ENCODE measurements at regions not wholly inside any gene's neighbourhood (a gene's known extent, or its start where the extent isn't known, plus 50 kb on each side); places are given as distances from the start of the nearest gene placed in this dataset.

DNA sequence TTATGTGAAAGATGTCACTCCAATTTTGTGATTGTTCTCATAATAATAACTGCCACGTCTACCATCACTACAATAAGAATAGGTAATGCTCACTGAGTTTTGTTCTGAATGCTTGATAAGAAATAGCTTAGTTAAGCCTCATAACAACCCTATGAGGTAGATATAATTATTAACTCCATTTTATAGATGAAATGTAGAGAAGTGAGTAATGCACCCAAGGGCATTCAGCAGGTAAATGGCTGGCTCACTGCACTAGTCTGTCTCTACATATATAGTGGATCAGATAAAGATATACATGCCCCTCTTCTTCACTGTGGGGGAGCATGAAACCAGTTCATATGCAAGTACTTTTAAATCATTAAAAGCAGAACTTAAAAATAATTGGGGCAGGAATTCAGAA, 65.8 kb upstream of the SLC4A4 start:
- Mint-ChIP-seq H3K9me3 (peaks cover 2% of the 10 kb centered on the region), H3K4me1 (peaks cover 18% of the 10 kb centered on the region), H3K27me3 (peaks cover 5% of the 10 kb centered on the region), H3K27ac (no peak overlapping the region), H3K4me3 (no peak overlapping the region), H3K36me3 (peaks cover 2% of the 10 kb centered on the region)
- ATAC-seq (ENCODE audit: low read depth) (no peak), DNase-seq (ENCODE audit: low spot score in 2 of 2) (no peak)

DNA sequence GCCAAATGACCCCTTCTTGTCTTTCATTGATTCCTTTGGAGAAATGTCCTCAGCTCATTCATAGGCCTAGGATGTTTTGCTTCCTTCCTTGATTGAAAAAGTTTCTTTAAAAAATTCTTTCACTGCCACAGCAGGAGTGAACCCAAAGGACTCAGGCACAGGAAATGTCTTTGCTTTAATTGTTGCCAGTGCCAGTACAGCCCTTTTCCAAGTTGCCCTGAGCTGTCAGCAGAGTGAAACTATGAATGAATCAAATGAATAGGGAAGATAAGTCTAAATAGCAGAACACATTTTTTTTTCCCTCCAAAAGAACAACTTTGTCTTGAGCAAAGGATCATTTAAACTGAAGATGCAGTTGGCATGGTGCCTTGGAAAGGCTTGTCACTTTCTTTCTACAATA, 63.8 kb upstream of the SLC4A4 start:
- ATAC-seq (ENCODE audit: low read depth) (no peak), DNase-seq (ENCODE audit: low spot score in 2 of 2) (no peak)
- Mint-ChIP-seq H3K27me3 (peaks cover 4% of the 10 kb centered on the region), H3K36me3 (peaks cover 2% of the 10 kb centered on the region), H3K4me1 (peaks cover 18% of the 10 kb centered on the region), H3K9me3 (peaks cover 4% of the 10 kb centered on the region), H3K4me3 (no peak overlapping the region), H3K27ac (no peak overlapping the region)

DNA sequence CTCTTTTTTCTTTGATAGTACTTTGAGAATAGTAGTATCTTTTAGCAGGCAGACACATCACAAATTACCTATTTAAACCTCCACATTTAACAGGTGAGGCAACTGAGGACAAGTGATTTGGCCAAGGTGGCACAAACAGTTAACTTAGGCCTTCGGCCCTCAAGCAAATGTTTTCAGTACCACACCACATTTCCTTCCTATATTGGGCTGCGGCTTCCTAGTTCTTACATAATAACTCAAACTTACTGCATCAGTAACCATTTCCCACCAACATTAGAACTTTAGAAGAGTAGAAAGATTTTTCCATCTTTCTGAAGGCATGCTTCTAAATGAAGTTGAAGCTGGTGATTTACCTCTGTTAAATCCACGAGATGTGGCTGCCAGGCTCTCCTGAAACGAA, 63.2 kb upstream of the SLC4A4 start:
- H3K27ac Mint-ChIP-seq = no peak overlapping the region

DNA sequence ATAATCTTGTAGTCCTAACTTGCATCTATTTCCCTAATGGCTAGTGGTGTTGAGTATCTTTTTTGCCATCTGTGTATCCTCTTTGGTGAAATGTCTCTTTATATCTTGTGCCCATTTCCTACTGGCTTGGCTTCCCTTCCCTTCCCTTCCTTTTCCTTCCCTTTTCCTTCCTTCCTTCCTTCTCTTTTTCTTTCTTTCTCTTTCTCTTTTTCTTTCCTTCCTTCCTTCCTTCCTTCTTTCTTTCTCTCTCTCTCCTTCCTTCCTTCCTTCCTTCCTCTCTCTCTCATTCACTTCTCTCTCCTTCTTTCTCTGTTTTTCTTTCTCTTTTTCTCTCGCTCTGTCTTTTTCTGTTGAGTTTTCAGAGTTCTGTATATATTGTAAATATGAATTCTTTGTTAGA, 61.5 kb upstream of the SLC4A4 start:
- Mint-ChIP-seq H3K27ac (peak overlapping the region; percentile 15), H3K27me3 (peaks cover under 1% of the 10 kb centered on the region), H3K9me3 (peaks cover 4% of the 10 kb centered on the region), H3K4me1 (peaks cover 18% of the 10 kb centered on the region), H3K4me3 (no peak overlapping the region), H3K36me3 (peaks cover 2% of the 10 kb centered on the region)
- no peak for ATAC-seq (ENCODE audit: low read depth)
- no peak for DNase-seq (ENCODE audit: low spot score in 2 of 2)

More for the DNA sequence above, 63.2 kb upstream of the SLC4A4 start:
- Mint-ChIP-seq H3K36me3 (peaks cover 2% of the 10 kb centered on the region), H3K4me3 (no peak overlapping the region), H3K9me3 (peaks cover 4% of the 10 kb centered on the region), H3K4me1 (peaks cover 18% of the 10 kb centered on the region), H3K27me3 (peaks cover 4% of the 10 kb centered on the region)
- DNase-seq (ENCODE audit: low spot score in 2 of 2) (no peak), ATAC-seq (ENCODE audit: low read depth) (no peak)

DNA sequence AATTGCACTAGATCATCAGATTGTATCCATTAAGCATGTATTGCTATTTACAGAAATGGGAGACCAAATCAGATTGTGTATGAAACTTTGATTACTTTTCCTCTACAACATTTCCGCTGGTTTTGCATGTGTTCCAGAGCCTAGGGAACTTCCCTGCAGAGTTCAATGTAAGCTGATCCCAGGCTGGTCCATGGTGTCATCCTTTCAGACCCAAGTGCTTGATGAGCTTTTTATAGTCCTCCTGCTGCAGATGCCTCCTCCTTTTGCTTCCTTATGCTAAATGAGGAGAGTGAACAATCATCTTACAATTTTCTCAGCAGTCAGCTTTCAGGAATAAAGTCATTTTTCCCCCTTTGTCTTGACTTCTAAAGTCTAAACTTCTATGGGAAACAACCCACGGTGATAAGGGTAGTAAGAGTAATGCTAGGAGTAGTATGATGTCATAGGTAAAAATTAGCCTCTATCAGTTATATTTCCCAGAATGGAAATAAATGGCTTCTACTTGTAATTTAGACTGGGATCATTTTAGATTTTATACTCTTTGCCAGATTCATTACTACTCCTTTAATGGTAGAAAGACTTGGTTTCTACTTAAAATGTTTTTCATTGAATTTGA, 55.1 kb upstream of the SLC4A4 start:
- ATAC-seq (ENCODE audit: low read depth) (no peak), DNase-seq (ENCODE audit: low spot score in 2 of 2) (no peak)
- H3K27ac Mint-ChIP-seq = no peak overlapping the region
- no peaks in the 10 kb centered on the region for H3K4me1 Mint-ChIP-seq
- H3K9me3 Mint-ChIP-seq = no peaks in the 10 kb centered on the region
- no peaks in the 10 kb centered on the region for H3K36me3 Mint-ChIP-seq
- peaks cover 5% of the 10 kb centered on the region for H3K27me3 Mint-ChIP-seq
- no peak overlapping the region for H3K4me3 Mint-ChIP-seq

DNA sequence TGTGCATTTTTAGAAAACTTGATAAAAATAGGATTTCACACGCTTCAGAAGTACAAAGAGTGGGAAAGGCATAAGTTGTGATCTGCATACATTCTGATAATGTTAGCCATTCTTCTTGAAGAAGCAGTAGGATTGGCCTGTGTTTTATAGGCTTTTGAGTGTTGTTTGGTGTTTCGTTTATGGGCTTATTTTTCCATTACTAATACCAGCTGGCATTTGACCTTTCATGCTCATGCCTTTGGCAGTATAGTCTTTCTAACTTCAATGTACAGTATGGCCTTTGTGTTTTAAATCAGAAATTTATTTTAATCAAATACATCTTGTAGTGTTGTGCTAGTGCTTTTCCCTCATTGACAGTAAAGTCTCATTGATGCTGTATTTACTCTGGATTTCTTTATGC, 51.5 kb upstream of the SLC4A4 start:
- H3K27ac Mint-ChIP-seq = no peak overlapping the region
- peaks cover 10% of the 10 kb centered on the region for H3K27me3 Mint-ChIP-seq
- no peaks in the 10 kb centered on the region for H3K36me3 Mint-ChIP-seq
- no peaks in the 10 kb centered on the region for H3K9me3 Mint-ChIP-seq
- ATAC-seq (ENCODE audit: low read depth) (no peak), DNase-seq (ENCODE audit: low spot score in 2 of 2) (no peak)
- no peak overlapping the region for H3K4me3 Mint-ChIP-seq
- H3K4me1 Mint-ChIP-seq = no peaks in the 10 kb centered on the region

DNA sequence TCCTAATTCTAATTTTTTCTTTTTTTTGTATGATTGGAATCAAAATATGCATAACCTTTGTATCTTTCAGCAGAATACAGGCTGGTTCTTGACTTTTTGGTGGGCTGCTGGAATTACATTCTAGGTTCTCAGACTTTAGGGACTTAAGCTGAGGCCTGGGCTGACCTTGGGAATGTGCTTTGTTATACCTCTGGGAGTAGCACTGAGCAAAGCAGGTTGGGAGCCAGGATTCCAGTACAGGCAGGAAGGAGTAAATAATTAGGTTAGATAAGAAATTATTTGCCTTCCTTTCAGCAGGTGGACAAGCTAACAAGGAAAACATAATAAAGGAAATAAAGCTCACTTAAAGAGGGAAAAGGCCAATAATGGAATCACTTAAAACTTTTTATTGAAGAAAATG, 49.9 kb upstream of the SLC4A4 start:
- no peaks in the 10 kb centered on the region for H3K9me3 Mint-ChIP-seq
- peaks cover 8% of the 10 kb centered on the region for H3K27me3 Mint-ChIP-seq

More for the DNA sequence above, 49.9 kb upstream of the SLC4A4 start:
- H3K27ac Mint-ChIP-seq = no peak overlapping the region
- H3K4me1 Mint-ChIP-seq = no peaks in the 10 kb centered on the region
- no peaks in the 10 kb centered on the region for H3K36me3 Mint-ChIP-seq
- no peak overlapping the region for H3K4me3 Mint-ChIP-seq
- DNase-seq (ENCODE audit: low spot score in 2 of 2) (no peak), ATAC-seq (ENCODE audit: low read depth) (no peak)
